Esophagus squamous epithelium (tissue), 5 donors: ENCODE measurements at regions not wholly inside any gene's neighbourhood (a gene's known extent, or its start where the extent isn't known, plus 50 kb on each side); places are given as distances from the start of the nearest gene placed in this dataset.

ENCODE experiments used
- DNase-seq: peaks from one replicate; lab custom pipeline; 2025; lab: John Stamatoyannopoulos, UW
- H3K27ac ChIP-seq, 4 donors: fragments of 200-600 bp; sonication (generic); one replicate each; pipeline ENCODE4 v1.5.1; 2016 to 2019; ENCODE audit warnings: mild to moderate bottlenecking in 1 of 4
- H3K27me3 ChIP-seq, 4 donors: fragments of 200-600 bp; sonication (generic); 1 replicate in 3 of 4; 2 replicates in 1 of 4; pipeline versions ENCODE4 v1.5.1 to v1.6.0; 2017 to 2021; ENCODE audit warnings: antibody characterized with exemption in 1 of 4
- H3K36me3 ChIP-seq, 3 donors: fragments of 200-600 bp; sonication (generic); one replicate each; pipeline ENCODE4 v1.5.1; 2016 to 2019
- H3K4me1 ChIP-seq, 3 donors: fragments of 200-600 bp; sonication (generic); one replicate each; pipeline ENCODE4 v1.5.1; 2017 to 2019
- H3K4me3 ChIP-seq, 4 donors: fragments of 200-600 bp; sonication (generic); 1 replicate in 3 of 4; 2 replicates in 1 of 4; pipeline ENCODE4 v1.5.1; 2016 to 2019; ENCODE audit warnings: mild to moderate bottlenecking in 2 of 4, moderate library complexity in 1 of 4
- H3K9me3 ChIP-seq, 3 donors: fragments of 200-600 bp; sonication (generic); one replicate each; pipeline ENCODE4 v1.5.1; 2016 to 2019
- POLR2A ChIP-seq, 4 donors: fragments of 450-650 bp; IDR thresholded peaks; one replicate each; pipeline ENCODE4 v1.6.1; 2017; ENCODE audit warnings: antibody characterized with exemption in 4 of 4, mild to moderate bottlenecking in 4 of 4, moderate library complexity in 3 of 4
- WGBS, 2 donors: methylation state at CpG; one replicate each; pipeline ENCODE4 v1.1.5; 2018; 5-methylcytosine and 5-hydroxymethylcytosine counted together
- intact Hi-C: fragments of 100-400 bp; cut with DNase I; formaldehyde crosslinking; loops from one replicate; pipeline ENCODE4 v1.15.0; 2022
- TF ChIP-seq, protein P1 (sequence below), 6 experiments: fragments of 450-650 bp in 4 of 6; fragments of 200-600 bp in 2 of 6; sonication (generic) in 2 of 6; IDR thresholded peaks; one replicate each; pipeline ENCODE4 v1.5.1; 2016 to 2019; ENCODE audit warnings: antibody characterized with exemption in 6 of 6, mild to moderate bottlenecking in 4 of 6, moderate library complexity in 4 of 6
- donor health status: DM: yes; HTN: yes; CAD: no.

- intact Hi-C loops = no loop called here
- H3K9me3 ChIP-seq = no peaks in the 10 kb centered on the region
- H3K27me3 ChIP-seq = no peaks in the 10 kb centered on the region
- TF ChIP-seq, protein P1, sequence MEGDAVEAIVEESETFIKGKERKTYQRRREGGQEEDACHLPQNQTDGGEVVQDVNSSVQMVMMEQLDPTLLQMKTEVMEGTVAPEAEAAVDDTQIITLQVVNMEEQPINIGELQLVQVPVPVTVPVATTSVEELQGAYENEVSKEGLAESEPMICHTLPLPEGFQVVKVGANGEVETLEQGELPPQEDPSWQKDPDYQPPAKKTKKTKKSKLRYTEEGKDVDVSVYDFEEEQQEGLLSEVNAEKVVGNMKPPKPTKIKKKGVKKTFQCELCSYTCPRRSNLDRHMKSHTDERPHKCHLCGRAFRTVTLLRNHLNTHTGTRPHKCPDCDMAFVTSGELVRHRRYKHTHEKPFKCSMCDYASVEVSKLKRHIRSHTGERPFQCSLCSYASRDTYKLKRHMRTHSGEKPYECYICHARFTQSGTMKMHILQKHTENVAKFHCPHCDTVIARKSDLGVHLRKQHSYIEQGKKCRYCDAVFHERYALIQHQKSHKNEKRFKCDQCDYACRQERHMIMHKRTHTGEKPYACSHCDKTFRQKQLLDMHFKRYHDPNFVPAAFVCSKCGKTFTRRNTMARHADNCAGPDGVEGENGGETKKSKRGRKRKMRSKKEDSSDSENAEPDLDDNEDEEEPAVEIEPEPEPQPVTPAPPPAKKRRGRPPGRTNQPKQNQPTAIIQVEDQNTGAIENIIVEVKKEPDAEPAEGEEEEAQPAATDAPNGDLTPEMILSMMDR (IDR thresholded peaks at IDR 0.05) = no peak
- no peak for TF ChIP-seq POLR2A (IDR thresholded peaks at IDR 0.05)
- no peaks in the 10 kb centered on the region for H3K4me1 ChIP-seq
- no peak overlapping the region for H3K4me3 ChIP-seq
- WGBS, 2 donors = 77 to 96% methylated on average over 2 of the region's 2 CpGs
- H3K36me3 ChIP-seq = no peaks in the 10 kb centered on the region
- no peak for DNase-seq
- H3K27ac ChIP-seq = no peak overlapping the region
Observed at GRCh38 chr11:91560434-91560833, 664.2 kb upstream of the FAT3 start.

- no peaks in the 10 kb centered on the region for H3K36me3 ChIP-seq
- no peak overlapping the region for H3K27ac ChIP-seq
- H3K4me3 ChIP-seq = no peak overlapping the region
- no peaks in the 10 kb centered on the region for H3K4me1 ChIP-seq
- TF ChIP-seq, protein P1 (IDR thresholded peaks at IDR 0.05) = no peak
- TF ChIP-seq POLR2A (IDR thresholded peaks at IDR 0.05) = no peak
- no peaks in the 10 kb centered on the region for H3K9me3 ChIP-seq
- no peak for DNase-seq
- no peaks in the 10 kb centered on the region for H3K27me3 ChIP-seq
- intact Hi-C loops = no loop called here
Observed at GRCh38 chr11:91538065-91538464, 686.6 kb upstream of the FAT3 start.

DNA sequence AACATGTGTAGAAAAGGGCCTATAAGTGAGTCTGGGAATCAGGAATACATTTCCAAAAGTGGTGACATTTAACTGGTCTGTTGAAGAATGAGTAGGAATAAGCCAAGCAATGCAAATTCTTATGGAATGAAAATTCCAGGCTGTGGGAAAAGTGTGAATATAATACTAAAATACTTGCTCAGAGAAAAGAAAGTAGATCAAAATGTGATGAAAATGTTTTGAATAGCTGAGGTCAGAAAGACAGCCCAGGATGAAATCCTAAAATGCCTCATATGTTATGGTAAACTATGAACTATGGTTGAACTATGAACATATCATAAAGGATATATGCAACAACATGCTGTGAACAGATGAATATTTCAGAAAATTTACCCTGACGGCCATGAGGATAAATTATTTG is 688.3 kb upstream of the FAT3 start:
- Histone ChIP-seq H3K27me3 (no peaks in the 10 kb centered on the region), H3K4me1 (no peaks in the 10 kb centered on the region), H3K36me3 (no peaks in the 10 kb centered on the region), H3K27ac (no peak overlapping the region), H3K4me3 (no peak overlapping the region), H3K9me3 (no peaks in the 10 kb centered on the region)
- DNase-seq = no peak
- intact Hi-C loops = no loop called here
- TF ChIP-seq POLR2A (IDR thresholded peaks at IDR 0.05) = no peak
- TF ChIP-seq, protein P1 (IDR thresholded peaks at IDR 0.05) = no peak
- 43 to 50% methylated on average over 1 of the region's 1 CpG for WGBS, 2 donors

- Histone ChIP-seq H3K4me3 (no peak overlapping the region), H3K27ac (no peak overlapping the region), H3K9me3 (peaks cover 0 to 5% (median 0%) of the 10 kb centered on the region in 3 donors), H3K4me1 (no peaks in the 10 kb centered on the region), H3K36me3 (no peaks in the 10 kb centered on the region), H3K27me3 (no peaks in the 10 kb centered on the region)
- intact Hi-C loops = no loop called here
- WGBS, 2 donors = 94 to 100% methylated on average over 1 of the region's 1 CpG
- no peak for DNase-seq
- TF ChIP-seq, protein P1 (IDR thresholded peaks at IDR 0.05) = no peak
- no peak for TF ChIP-seq POLR2A (IDR thresholded peaks at IDR 0.05)
Observed at GRCh38 chr11:91528965-91529364, 695.7 kb upstream of the FAT3 start.

DNA sequence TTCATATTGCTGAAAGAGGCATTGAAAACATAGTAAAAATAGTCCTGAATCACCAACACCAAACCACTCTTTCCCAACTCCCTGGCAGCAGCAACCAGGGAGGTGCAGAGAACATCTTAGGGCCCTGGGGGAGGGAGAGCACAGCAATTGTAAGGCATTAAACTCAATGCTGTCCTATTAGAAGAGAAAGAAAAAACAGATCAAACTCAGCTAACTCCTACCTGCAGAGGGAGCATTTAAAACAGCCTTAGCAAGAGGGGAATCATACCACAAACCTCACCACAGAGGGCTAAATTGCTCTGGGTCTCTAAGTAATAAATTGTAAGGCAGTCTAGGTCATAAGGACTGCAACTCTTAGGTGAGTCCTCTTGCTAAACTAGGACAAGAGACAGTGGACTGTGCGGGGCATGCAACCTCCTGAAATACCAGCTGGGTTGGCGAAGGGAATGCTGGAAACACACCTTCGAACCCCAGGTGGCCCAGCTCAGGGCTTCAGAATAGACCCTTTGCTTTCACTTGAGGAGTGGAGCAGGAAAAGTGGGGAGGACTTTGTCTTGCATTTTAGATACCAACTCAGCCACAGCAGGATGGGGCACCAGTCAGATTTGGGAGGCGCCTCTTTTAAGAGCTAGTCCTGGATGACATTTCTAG is 697.1 kb upstream of the FAT3 start:
- no peak for DNase-seq
- intact Hi-C loops = no loop called here
- Histone ChIP-seq H3K27ac (no peak overlapping the region), H3K27me3 (no peaks in the 10 kb centered on the region), H3K4me3 (no peak overlapping the region), H3K36me3 (no peaks in the 10 kb centered on the region), H3K4me1 (no peaks in the 10 kb centered on the region), H3K9me3 (peaks cover 0 to 5% (median 0%) of the 10 kb centered on the region in 3 donors)
- 68 to 69% methylated on average over 4 of the region's 4 CpGs for WGBS, 2 donors
- TF ChIP-seq POLR2A (IDR thresholded peaks at IDR 0.05) = no peak
- TF ChIP-seq, protein P1 (IDR thresholded peaks at IDR 0.05) = no peak
